Bronchial epithelial cell (primary cell): ENCODE measurements at regions not wholly inside any gene's neighbourhood (a gene's known extent, or its start where the extent isn't known, plus 50 kb on each side); places are given as distances from the start of the nearest gene placed in this dataset.

Experiments
- DNase-seq: peaks from one replicate; pipeline ENCODE4 v3.0.0-alpha.2; 2010; ENCODE audit warnings: low read depth
- FAIRE-seq: peaks from 2 replicates; lab custom pipeline; 2011; peaks lifted over from hg19 to GRCh38; lab: Jason Lieb, UNC
- H3K27me3 ChIP-seq: 2 replicates; pipeline ENCODE4 v1.5.1; 2011; ENCODE audit warnings: low read length; ENCODE audit not compliant: control insufficient read depth, insufficient read depth
- H3K36me3 ChIP-seq: 2 replicates; pipeline ENCODE4 v1.5.1; 2011; ENCODE audit warnings: low read length; ENCODE audit not compliant: control insufficient read depth, insufficient read depth
- H3K4me3 ChIP-seq: 2 replicates; pipeline ENCODE4 v1.5.1; 2011; ENCODE audit warnings: mild to moderate bottlenecking, low read depth, low read length, control low read depth
- TF ChIP-seq, protein P1 (sequence below): IDR thresholded peaks from 2 replicates; pipeline ENCODE4 v1.5.1; 2011; ENCODE audit warnings: mild to moderate bottlenecking, moderate library complexity, low read length, control low read depth, inconsistent platforms; ENCODE audit not compliant: insufficient read depth, severe bottlenecking

DNA sequence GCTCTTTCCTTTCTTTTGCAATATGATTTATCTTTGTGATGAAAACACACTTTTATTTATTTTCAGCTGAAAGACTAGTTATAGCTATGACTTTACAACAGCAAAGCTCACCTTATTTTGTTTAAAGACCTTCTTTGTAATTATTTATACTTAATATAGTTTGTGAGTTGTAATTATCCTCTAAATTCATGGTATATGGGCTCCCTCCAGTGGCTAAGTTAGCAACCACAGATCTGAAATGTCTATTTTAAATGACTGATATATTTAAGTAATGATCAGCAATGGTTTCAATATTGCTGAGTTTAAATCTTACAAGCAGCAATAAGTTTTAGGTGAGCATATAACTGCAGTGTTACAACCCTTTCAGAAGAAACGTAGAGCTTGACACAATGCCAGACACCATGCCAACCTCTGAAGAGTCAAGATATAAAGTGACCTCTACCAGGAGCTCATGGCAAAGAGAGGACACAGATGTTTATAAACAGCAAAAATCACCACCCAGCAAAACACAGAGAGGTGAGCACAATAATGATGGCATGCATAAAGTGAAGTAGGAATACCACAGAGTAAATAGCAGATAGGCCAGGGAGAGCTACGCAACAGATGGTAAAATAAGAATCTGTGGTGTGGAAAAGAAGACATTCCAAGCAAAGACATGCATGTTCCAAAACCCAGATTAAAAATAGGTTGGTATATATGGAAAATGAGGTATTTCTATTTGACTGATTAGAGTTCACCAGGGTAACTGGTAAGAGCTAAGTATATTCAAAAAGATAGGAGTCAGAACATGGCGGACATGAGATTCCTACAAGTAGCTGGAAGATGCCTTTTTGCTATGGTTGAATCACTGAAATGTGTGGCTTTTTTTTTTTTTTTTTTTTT, 143.7 kb upstream of the ZNF385D start:
- Histone ChIP-seq H3K27me3 (no peaks in the 10 kb centered on the region), H3K36me3 (no peaks in the 10 kb centered on the region), H3K4me3 (no peak overlapping the region)
- FAIRE-seq (no peak), DNase-seq (peak; percentile 36)
- TF ChIP-seq, protein P1, sequence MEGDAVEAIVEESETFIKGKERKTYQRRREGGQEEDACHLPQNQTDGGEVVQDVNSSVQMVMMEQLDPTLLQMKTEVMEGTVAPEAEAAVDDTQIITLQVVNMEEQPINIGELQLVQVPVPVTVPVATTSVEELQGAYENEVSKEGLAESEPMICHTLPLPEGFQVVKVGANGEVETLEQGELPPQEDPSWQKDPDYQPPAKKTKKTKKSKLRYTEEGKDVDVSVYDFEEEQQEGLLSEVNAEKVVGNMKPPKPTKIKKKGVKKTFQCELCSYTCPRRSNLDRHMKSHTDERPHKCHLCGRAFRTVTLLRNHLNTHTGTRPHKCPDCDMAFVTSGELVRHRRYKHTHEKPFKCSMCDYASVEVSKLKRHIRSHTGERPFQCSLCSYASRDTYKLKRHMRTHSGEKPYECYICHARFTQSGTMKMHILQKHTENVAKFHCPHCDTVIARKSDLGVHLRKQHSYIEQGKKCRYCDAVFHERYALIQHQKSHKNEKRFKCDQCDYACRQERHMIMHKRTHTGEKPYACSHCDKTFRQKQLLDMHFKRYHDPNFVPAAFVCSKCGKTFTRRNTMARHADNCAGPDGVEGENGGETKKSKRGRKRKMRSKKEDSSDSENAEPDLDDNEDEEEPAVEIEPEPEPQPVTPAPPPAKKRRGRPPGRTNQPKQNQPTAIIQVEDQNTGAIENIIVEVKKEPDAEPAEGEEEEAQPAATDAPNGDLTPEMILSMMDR, result peak; percentile 16

DNA sequence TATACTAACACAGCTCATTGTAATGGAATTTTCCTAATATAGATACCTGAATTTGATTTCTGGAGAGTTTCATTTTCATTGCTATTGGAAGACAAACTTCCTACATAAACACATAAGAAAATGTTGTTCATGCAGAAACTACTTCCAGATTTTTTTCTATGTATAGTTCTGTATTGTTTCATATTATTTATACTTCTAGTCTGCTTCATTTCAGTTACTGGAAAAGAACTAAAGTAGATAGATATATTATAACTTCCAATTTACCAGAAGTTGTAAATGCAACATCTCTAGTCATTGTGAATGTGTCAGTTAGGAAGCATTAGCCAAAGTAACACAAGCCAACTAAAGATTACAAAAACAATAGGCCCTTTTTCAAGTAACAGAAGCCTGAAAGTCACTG, 147.3 kb upstream of the ZNF385D start:
- Histone ChIP-seq H3K4me3 (no peak overlapping the region), H3K36me3 (no peaks in the 10 kb centered on the region), H3K27me3 (no peaks in the 10 kb centered on the region)
- DNase-seq (no peak), FAIRE-seq (no peak)
- TF ChIP-seq, protein P1, result no peak

DNA sequence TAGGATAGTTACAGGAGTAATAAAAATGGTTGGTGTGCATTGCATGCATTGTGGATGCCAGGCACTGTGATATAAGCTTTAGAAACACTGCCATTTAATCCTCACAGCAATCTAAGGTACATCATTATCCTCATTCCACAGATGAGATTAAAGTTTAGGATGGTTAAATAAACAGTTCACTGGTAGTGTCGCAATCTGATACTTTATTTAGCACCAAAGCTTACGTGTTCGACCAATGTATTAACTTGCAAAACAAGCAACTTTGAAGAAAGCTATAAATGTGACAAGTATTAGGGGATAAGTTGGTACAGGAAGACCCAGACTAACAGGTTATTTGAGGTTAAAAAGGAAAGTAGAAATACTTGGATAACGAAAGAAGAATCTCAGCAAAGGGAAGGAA, 150.5 kb upstream of the ZNF385D start:
- Histone ChIP-seq H3K27me3 (no peaks in the 10 kb centered on the region), H3K4me3 (no peak overlapping the region), H3K36me3 (no peaks in the 10 kb centered on the region)
- DNase-seq (peak; percentile 65), FAIRE-seq (no peak)
- TF ChIP-seq, protein P1, result no peak

DNA sequence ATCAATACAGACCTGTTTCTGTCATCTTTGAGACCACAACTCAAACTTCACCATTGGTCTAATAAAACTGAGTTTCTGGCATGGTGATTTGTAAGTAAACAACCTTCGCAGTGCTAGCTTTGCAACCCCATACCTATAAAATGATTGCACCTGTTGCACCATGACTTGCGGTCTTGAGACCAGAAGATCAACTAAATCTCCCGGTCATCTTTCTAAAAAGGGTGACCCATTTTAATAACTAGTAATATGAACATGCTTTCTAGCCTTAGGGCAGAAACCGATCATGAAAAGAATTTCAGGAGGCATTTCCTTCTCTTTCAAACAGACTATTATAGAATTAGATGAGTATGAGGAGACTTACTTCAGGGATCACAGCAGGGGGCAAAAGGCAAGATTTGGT, 151.9 kb upstream of the ZNF385D start:
- Histone ChIP-seq H3K27me3 (no peaks in the 10 kb centered on the region), H3K36me3 (no peaks in the 10 kb centered on the region), H3K4me3 (no peak overlapping the region)
- TF ChIP-seq, protein P1, result no peak
- FAIRE-seq, result no peak
- DNase-seq, result no peak

DNA sequence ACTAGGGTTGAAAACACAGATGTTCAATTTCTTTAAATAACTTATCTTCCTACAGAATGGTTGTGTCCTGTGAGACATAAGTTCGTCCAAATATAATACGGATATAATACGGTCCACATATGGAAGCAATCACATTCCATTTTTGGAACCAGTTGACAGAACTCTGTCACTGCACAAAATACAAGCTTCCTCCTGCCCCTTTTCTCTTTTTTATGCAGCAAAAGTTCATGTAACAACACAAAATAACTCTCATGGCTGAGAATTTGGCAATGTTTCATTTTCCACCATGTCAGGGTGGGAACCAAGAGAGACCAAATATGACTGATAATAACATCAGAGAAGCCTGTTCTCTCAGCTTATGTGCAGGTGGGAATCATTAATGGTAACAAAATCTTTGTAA, 158.1 kb upstream of the ZNF385D start:
- H3K4me3 ChIP-seq, result no peak overlapping the region
- no peak for DNase-seq
- H3K27me3 ChIP-seq, result no peaks in the 10 kb centered on the region
- no peaks in the 10 kb centered on the region for H3K36me3 ChIP-seq
- FAIRE-seq, result no peak
- TF ChIP-seq, protein P1, result no peak
